Dedifferentiated amniotic fluid mesenchymal stem cell (primary cell): ENCODE measurements at regions not wholly inside any gene's neighbourhood (a gene's known extent, or its start where the extent isn't known, plus 50 kb on each side); places are given as distances from the start of the nearest gene placed in this dataset.

Experiments
- DNase-seq: peaks from one replicate; pipeline ENCODE4 v3.0.0-alpha.2; 2016; ENCODE audit errors: extremely low spot score

DNA sequence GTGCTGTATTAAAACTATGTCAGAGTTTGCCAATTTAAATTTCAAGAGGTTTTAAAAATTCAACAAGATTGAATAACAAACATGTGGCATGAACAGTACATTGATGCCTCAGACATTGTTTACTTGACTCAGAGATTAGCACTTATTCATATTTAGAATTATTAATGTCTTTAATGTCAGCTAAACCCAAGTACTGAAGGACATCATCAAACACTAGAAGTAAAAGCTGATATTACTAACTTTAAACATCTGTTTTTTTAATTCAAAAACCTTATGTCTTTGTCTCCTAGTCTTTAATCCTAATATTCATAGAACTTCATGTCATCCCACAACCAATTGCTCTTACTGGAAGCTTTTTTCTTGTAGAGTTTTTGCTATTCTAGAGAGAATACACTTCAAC, 406.2 kb upstream of the PCDH7 start:
- DNase-seq = no peak

GRCh38 chr4:30330894-30331652, 389.1 kb upstream of the PCDH7 start:
- no peak for DNase-seq

DNA sequence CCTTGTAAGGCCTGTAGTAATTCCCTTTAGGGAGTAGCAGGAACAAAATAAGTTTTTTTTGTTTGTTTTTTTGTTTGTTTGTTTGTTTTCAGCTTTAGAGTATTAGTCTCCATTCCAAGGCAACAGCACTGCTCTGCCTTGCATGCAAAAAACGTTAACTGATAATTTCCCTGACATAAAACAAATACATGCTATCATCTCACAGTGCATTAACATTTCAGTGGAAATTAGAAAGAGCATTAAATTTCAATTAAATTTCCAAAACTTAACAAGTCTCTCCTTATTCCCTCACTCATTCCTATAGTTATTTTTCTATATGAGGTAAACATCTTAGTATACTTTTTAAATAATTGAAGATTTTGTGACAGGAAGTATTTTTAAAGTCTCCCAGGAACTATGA, 378.4 kb upstream of the PCDH7 start:
- DNase-seq = no peak

DNA sequence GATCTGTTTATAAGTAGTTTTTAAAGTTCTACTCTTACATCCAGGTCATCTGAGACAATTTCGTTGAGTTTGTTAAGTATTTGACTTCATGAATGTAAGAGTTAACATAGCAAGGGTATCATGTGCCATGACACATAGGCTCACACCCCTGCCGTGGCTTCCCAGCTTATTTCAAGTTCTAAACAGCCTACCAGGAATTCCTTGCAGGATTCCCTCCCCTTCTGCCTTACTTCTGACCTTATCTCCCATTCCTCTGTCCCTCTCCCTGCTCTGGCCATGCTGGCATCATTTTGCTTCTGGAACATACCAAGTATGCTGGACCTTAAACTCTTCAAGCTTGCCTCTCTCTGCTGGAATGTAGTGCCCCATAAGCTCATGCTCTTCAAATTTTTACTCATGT, 369.9 kb upstream of the PCDH7 start:
- no peak for DNase-seq

DNA sequence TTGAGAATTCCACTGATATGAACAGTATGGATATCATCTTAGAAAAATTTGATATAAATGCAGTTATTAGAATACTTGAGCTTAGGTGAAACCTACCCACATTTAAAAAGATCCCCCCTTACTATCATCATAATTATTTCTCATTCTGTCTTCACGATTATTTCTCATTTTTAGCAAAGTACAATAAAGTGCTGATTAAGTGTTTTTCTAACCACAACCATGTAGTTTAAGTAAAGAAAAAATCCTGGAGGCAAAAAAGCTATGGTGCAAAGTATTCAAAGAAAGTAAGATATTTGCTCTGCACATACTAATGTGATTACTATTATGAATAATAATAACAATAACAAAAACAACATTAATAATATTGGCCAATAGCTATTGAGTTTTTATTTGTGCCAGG, 365.6 kb upstream of the PCDH7 start:
- no peak for DNase-seq

DNA sequence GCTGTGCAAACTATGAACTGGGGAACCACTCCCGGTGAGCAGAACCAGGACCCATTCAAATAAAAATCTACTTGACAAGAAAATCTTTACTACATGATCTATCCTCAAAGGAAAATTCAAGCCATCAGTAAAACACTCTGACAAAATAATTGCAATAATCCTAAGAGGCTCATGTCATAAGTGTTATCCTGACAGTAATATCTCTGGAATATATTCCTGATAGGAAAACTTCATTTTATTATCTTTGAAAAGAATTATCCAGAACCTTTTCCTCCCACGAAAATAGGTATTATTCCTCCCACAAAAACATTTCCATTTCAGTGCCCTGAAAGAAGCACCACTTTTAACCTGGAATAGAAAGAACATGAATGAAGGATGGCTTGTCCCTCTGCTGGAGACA, 357.7 kb upstream of the PCDH7 start:
- DNase-seq = no peak

DNA sequence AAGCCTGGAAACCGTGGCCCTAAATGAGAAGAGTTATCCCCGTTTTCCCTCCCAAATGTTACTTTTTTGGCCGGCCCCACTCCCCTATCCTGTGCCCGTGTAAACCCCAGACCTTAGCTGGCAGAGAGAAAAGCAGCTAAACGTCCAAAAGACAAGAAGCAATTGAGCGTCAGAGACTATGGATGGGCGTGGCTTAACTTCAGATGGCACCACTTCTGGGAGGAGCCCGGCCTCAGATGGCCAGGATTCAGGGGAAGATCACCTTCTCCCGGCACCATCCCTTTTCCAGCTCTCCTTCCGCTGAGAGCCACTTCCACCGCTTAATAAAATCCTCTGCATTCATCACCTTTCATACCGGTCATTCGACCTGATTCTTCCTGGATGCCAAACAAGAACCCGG, 350.1 kb upstream of the PCDH7 start:
- no peak for DNase-seq

DNA sequence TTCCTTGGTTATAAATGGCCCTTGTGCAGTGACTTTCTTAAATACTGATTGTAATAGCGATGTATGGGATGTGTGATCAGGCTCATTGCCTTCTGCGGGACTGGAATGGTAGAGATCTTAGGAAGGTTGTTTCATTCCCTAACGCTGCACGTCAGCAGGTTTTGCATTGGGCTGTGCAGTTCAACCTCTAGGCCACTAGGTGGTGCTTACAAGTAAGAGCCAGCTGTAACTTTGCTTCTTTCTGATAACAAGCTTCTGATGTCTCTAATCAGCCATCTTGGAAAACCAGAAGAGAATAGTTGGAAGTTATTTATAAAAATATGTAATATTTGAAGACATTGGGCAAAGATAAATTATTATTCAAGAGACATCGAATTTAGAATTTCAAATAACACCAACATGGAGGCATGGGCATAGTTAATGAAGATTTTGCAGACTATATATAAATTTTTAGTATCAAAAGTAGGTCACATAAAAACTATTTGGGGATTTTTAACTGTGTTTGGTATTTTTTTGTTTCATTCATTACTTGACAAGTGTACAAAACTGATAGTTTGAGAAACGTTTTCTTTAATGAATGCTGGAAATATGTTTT, 339.7 kb upstream of the PCDH7 start:
- peak; percentile 56 for DNase-seq

DNA sequence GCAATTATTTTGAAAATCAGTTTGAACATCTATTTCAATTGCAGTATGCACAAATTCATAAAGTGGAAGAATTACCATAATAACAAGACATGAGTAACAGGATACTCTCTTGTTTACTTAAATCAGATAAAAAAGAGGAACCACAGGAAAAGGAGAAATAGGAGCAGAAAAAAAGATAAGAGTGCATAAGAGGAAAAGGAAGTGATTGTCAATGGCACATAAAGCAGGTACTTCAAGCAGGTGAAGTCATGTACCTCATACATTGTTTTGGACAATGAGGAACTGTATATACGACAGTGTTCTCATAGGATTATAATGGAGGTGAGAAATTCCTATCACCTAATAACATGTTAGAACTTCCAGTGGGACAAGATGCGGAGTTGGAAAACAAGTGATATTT, 334.5 kb upstream of the PCDH7 start:
- no peak for DNase-seq

GRCh38 chr4:30386266-30386895, 333.8 kb upstream of the PCDH7 start:
- DNase-seq = no peak

DNA sequence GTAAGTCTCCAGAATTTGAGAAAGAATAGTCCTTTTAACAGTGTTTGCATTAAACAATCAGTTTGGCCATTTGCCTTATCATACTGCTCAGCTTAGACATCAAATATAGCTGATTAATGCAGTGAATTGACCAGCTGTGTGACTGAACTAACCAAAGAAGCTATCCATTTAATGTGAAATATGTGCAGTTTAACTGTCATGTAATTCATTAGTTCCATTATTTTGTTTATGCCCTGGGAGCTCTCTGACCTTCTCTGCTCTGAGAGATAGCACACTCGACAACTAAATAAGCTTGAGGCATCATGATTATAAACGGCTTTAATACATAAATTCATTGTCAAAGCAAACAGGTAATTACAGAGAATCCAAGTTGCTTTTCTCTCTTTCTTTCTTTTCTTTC, 324.3 kb upstream of the PCDH7 start:
- DNase-seq = no peak

GRCh38 chr4:30396772-30397475, 323.2 kb upstream of the PCDH7 start:
- no peak for DNase-seq

GRCh38 chr4:30399476-30399875, 320.7 kb upstream of the PCDH7 start:
- no peak for DNase-seq

- DNase-seq = no peak
Observed at GRCh38 chr4:30402276-30402675, 317.9 kb upstream of the PCDH7 start.

DNA sequence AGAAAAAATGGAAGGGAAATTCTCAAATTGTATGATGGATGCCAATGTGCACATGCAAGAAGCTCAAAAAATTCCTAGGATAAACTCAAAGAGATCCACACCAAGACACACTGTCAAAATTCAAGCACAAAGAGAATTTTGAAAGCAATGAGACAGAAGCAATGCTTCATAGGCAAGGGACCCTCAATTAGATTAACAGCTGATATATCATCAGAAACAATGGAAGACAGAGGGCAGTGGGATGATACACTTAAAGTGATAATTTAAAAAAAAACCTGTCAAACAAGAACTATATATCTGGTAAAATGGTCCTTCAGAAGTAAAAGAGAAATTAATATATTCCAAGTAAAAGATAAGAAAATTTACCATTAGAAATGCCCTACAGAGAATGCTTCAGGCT, 306.3 kb upstream of the PCDH7 start:
- DNase-seq = no peak

DNA sequence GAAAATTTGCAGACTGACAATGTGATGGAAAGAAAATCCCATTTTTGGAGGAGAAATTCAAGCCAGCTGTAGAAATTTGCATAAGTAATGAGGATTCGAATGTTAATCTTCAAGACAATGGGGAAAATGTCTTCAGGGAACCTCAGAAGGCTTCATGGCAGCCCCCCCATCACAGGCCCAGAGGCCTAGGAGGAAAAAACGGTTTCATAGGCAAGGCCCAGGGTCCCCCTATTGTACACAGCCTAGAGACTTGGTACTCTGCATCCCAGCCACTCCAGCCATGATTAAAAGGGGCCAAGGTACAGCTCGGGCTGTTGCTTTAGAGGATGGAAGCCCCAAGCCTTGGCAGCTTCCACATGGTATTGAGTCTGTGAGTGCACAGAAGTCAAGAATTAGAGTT, 303.6 kb upstream of the PCDH7 start:
- no peak for DNase-seq

DNA sequence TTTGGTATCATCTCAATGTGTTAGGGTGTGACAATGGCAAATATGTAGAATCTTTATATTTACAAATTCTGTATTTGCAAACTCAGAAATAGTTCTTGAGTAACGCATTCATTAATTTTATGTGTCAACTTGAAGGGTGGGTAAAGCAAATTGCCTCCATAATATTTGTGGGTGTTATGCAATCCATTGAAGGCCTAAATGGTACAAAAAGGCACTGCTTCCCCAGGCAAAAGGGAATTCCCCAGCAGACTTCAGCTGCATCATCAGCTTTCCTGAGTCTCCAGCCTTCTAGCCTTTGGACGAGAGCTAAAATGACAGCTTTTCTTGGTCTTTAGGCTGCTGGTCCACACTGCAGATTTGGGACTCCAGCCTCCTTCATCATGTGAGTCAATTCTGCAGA, 292.2 kb upstream of the PCDH7 start:
- no peak for DNase-seq

DNA sequence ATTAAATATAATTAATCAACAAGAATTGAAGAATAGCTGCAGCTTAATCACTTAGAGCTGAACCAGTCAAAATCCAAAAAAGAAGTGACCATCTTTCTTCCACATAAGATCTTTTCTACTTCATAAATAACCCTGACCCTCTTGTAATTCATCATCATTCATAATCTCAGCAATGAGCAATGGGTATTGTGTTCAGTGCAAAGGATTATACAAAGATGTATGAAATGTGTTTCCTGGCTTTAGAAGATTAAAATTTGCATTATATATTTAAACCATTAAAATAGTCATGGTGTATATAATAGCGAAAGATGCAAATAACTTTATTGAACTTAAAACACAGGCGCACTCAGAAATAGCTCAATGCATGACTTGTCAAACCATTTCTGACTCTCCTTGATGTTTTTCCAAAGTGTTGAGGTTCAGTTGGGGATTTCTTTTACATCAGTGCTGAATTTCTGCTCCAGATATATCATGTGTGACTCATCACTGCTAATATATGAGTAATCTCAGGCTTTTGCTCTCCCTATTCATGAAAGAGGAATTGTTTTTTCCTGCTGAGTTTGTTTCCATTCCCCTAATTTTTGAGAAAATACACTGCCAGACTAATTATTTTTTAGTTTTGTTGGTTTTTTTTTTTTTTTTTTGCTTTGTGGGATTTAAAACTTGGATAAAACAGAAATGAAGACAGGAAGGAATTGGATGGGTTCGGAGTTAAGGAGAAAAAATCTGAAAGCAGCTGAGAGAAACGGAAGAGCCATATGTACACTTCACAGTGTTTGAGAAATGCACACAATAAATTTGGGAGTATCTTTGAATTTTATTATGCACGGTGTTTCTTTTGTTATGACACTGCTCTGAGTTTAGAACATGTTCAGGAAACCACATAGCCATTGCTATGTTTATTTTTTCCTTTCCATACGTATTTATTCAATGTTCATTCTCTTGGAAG, 290.1 kb upstream of the PCDH7 start:
- peak; percentile 64 for DNase-seq

DNA sequence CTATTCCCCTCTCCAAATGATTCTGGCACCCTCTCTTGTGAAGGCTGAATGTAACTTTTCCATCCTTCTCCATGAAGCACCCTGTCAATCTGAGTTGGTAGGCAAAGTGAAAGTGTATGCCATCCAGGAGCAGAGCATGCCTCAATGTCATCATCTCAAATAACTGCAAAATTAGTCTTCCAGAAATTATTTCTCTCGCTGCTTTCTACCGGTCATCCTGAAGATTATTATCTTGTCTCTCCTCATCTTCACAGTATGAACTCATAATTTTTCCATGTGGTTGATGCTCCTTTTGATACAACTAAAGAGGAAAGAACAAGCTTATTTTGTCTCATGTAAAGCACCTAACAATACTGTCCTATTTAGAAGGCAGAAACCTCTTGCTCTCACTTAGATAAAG, 285.5 kb upstream of the PCDH7 start:
- DNase-seq = no peak

GRCh38 chr4:30436394-30436793, 283.8 kb upstream of the PCDH7 start:
- no peak for DNase-seq

DNA sequence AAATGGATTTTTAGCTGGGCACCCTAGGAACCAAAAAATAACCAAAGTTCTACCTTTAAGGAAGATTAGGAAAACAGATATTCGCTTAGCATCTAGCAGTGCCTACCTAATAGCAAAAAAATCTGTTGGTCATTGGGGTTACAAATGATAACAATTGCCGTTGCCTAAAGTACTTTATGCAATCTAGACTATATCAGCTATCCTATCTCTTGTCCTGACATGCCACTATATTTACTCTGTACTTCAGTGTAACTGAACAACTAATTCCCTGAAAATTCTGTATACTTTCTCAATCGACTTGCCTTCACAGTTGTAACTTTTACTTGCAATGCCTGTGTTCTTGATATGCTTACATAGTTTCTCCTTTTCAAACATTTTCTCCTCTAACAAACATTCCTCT, 282.9 kb upstream of the PCDH7 start:
- DNase-seq = no peak

DNA sequence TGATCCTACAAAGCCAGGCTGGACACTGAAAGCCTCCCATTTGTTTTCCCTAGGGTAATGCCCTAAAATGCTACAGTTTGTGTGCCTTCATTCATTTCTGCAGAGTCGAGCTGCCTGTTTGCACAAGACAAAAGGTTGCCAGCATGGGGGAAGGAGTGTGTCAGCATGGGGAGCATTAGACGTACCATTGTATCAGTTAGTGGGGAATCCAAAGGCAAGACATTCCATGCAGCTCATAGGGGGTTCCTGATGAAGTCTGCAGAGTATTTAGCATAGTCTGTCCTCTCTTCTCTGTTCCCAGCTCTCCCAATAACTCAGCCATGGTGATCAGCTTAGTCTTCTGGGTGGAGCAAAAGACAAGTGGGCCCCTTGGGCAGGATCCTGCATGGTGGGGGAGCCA, 276.9 kb upstream of the PCDH7 start:
- no peak for DNase-seq
